GM18519 (cell line): ENCODE measurements at regions not wholly inside any gene's neighbourhood (a gene's known extent, or its start where the extent isn't known, plus 50 kb on each side); places are given as distances from the start of the nearest gene placed in this dataset.

Experiments
- ATAC-seq: cut with Tn5 transposase; IDR thresholded peaks from one replicate; pipeline ENCODE4 v1.9.1; 2021; ENCODE audit warnings: mild to moderate bottlenecking, moderate library complexity; ENCODE audit not compliant: unreplicated experiment, low FRiP score

GRCh38 chr12:127231371-127231770, 1035.6 kb upstream of the TMEM132C start:
- no peak for ATAC-seq

DNA sequence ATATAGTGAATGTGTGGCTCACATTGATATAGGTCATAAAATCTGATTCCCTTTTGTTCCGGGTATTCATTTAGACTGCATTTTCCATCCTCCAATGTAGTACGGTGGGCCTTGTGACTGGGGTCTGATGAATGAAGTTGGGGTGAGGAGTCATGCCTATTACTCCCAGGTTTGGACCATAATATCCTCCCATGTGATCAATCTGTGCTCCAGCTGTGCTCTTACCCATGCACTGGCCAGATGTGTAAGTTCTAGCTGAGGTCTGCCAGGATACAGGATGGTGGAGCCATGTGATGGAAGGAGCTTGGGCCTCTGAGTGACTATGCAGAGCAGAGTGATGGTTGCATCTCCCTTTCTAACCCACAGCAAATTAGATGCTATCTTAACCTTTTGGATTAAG, 1034.0 kb upstream of the TMEM132C start:
- ATAC-seq = no peak

DNA sequence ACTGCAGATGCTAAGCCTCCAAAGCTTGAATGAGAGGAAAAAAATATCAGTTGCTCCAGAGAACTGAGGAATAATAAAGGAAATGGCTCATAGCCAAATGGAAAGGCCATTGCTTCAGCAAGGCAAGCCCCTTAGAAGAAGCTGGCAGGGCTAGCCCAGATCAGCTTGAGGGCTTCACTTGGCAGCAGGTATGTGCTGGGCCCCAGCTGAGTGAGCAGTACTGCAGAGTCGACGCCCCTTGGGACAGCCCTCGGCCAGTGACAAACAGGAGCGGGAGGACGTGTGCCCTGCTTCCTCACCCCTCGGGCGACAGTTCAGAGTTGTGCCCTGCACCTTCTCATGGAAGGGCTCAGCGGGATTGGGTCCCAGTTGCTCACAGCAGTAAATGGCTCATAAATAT, 1031.2 kb upstream of the TMEM132C start:
- ATAC-seq = no peak

DNA sequence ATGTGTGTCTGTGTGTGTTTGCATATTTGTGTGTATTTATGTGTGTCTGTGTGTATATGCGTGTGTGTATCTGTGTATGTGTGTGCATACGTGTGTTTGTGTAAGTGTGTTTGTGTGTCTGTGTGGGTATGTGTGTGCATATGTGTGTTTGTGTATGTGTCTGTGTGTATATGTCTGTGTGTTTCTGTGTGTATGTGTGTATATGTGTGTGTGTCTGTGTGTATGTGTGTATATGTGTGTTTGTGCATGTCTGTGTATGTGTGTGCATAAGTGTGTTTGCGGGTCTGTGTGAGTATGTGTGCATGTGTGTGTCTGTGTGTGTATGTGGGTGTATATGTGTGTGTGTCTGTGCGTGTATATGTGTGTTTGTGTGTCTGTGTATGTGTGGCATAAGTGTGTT, 1030.5 kb upstream of the TMEM132C start:
- ATAC-seq = no peak

DNA sequence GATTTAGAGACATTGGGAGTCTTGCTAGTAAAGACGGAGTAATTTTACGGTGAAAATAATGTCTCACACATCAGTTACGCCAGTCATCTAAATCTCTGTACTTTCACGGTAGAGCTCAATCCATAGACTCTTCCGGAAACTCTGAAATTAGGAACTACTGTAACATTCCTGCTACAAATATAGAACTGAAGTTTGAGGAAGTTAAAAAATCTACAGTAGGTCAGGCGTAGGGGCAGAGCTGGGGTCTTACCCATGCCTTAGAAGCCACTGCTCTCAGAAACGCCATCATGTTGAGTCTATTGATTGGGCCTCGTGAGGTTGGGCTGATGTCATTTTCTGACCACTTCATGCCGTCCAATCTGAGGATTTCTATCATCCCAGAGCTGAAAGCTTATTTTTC, 1029.8 kb upstream of the TMEM132C start:
- ATAC-seq = no peak

DNA sequence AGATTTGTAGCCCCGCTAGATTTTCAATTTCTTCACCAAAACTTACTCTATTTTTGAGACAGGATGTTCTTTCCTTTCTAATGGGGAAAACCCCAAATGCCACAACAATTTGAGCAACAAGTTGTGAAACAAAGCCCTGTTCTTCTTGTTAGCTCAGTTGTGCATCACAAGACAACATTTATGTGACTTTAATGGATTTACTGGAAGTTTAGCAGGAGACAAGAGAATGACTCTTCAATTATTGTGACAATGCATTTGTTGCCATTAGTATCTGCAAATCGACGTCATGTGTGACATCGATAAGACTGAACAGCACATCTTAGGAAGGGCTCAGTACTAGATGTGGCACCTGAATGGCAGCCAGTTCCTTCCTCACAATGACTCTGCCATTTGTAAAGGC, 1028.9 kb upstream of the TMEM132C start:
- no peak for ATAC-seq

DNA sequence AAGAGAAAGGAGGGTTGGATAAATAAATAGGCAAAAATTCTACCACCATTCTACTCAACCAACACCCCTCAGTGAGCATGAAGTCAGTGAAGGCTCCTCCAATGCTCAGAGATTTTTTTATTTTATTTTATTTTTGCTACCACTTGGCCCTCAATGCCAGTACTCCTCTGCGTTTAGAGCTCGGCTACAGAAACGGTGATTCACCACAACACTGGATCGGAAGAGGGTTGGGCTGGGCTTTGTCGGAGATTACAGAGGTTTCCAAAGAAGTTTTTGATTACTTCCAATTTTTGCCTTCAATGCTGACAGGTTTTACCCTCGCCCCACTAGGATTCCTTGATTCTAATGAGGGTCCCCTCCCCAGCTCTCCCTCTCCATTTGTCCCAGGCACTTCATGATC, 1027.2 kb upstream of the TMEM132C start:
- no peak for ATAC-seq

DNA sequence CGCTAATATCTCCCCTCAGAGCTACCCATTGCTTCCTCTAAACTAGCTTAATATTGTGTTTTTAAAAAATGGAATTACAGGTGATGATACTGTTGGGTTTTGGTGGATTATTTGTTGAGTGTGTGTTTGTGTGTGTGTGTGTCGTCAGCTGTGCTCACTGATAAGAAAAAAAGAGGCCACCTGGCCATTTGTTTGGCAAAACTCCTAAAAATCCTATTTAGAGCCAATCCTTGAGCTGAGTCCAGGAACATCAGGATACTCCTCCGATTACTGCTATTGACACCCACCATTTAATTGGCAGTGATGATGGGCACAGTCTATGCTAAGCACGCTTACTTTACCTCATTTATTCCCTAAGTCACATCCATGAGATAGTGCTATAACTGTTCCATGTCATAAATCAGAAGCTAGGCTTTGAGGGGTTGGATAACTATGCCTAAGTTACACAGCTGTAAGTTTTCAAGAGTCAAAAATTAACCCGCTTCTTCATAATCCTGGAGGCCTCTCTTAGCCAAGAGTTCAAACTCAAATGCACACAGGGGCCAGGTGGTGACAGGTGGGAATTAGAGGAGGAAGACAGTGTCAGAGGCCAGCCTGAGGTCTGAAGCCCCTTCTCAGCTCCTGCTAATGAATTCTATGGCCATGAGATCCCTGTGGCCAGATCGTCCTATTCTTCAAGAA, 1026.6 kb upstream of the TMEM132C start:
- no peak for ATAC-seq

GRCh38 chr12:127241072-127241817, 1025.7 kb upstream of the TMEM132C start:
- no peak for ATAC-seq

GRCh38 chr12:127245009-127245408, 1022.0 kb upstream of the TMEM132C start:
- ATAC-seq = no peak

DNA sequence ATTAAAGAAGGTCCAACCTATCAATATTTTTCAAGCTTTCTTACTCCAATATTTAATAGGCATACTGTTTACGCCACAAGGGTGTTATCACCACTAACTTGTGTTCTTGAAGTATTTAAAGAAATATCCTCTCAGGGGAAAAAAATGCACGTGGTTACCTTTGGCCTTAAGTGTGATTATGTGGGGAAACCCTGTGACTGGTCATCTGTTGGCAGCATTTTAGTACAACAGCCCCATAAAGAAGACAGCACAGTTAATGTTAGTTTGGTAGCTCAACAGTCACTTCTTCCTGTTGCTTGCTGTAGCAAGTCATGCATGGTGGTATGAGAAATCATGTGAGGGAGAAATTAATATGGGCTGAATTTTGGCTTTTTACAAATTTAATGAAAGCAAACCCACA, 1021.5 kb upstream of the TMEM132C start:
- ATAC-seq = no peak

DNA sequence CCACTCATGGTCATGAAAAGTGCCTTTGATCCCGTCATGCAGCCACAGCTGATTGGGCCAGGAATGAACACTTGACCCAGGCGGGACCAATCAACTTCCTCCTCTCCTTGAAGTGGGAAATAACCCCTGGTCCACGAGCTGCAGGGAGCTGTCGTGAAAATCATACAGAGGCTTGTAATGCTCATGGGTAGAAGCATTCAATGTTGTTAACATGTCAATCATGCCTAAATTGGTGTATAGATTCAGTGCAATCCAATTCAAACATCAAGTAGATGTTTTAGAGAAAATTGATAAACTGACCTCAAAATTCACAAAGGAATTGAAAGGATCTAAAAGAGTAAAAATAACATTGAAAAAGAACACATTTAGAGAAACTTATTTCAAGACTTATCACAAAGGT, 1019.0 kb upstream of the TMEM132C start:
- no peak for ATAC-seq

GRCh38 chr12:127249428-127249827, 1017.5 kb upstream of the TMEM132C start:
- no peak for ATAC-seq

- no peak for ATAC-seq
Measured at GRCh38 chr12:127253797-127254327, 1013.1 kb upstream of the TMEM132C start.

GRCh38 chr12:127254420-127254955, 1012.5 kb upstream of the TMEM132C start:
- no peak for ATAC-seq

- ATAC-seq = no peak
Measured at GRCh38 chr12:127257366-127257935, 1009.5 kb upstream of the TMEM132C start.

DNA sequence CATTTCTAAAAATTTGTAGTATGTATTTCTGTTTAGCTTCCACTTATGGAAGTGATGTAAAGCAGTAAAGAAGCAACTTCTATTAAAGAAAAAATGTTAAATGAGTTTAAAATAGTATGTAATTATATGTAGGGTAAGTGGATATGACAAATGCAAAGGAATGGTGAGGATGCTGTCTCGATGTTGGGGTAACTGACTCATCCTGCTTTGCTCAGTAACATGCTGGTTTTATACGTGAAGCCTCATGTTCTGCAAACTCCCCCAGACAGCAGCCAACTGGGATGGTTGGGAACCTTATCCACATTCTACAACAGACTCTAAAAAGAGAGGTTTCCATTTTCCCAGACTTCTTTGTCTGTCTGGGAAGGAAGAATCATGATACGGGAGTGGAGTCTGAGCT, 1006.4 kb upstream of the TMEM132C start:
- ATAC-seq = no peak

GRCh38 chr12:127260999-127261398, 1006.0 kb upstream of the TMEM132C start:
- no peak for ATAC-seq

DNA sequence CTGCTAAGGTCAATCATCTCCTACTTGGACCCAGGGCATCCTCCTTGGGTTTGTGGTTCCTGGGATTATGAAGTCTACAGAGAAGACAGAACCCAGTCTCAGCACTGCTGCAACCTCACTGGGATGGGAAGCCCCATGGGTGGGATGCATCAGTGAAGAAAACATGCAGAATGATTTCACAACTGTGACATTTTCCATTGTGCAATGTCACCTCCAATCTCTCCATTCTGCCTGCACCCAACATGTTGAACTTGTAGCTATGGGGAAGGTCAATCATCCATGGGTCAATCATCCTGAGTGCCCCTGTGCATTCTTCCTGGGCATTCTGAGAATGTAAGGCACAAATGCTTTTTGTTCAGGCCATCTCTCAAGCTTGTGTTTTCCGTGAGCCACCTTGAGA, 1004.4 kb upstream of the TMEM132C start:
- no peak for ATAC-seq

DNA sequence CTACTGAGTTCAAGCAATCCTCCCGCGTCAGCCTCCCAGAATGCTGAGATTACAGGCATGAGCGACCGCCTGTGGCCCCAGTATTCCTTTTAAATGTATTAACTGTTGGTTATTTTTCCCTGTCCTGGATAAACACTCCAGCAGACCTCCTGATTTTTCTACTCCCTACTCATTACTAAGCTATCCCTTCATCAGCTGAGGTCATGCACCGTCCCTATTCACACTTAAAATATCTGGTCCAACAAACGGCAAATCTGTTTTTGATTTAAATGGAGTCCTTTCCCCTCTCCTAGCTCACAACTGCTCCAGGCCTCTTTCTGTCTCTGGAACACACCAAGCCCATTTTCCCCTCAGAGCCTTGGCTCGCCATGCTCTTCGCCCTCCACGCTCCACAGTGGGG, 1003.3 kb upstream of the TMEM132C start:
- ATAC-seq = no peak

DNA sequence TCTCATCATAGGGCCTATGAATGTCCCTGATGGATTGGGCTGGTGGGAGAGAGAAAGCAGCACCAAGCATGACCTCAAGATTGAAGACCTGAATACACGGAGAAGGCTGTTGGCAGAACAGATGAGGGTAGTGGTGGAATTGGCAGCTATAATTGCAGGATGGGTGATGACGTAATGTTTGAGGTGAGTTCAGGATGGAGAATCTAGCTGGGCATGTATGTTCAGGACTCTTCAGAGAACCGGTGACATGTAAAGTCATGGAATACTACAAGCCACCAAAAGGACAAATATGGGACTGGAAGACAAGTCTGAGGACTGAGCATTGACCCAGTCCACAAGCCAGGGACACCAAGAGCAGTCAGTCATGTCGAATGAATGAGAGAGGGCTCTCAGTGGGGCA, 999.8 kb upstream of the TMEM132C start:
- ATAC-seq = no peak
